Heart left ventricle (tissue), 16 donors: ENCODE measurements at regions not wholly inside any gene's neighbourhood (a gene's known extent, or its start where the extent isn't known, plus 50 kb on each side); places are given as distances from the start of the nearest gene placed in this dataset.

Source experiments
- ATAC-seq, 4 donors: fragments of 200-7000 bp; cut with Tn5 transposase; one replicate each; pipeline ENCODE4 v1.9.1; 2020 to 2022; ENCODE audit warnings: moderate library complexity in 4 of 4, mild to moderate bottlenecking in 3 of 4, moderate number of reproducible peaks in 1 of 4
- DNase-seq, 5 donors: peaks; one replicate each; pipeline ENCODE4 v3.0.0-alpha.2; 2020
- H3K27ac ChIP-seq, 12 donors: fragments of 200-600 bp; sonication (generic) in 4 of 12; one replicate each; pipeline versions ENCODE4 v1.5.0 to v1.8.0; 2016 to 2022; ENCODE audit warnings: mild to moderate bottlenecking in 2 of 12
- H3K27me3 ChIP-seq, 9 donors: fragments of 200-600 bp; sonication (generic) in 2 of 9; one replicate each; pipeline versions ENCODE4 v1.5.1 to v1.8.0; 2016 to 2022; ENCODE audit warnings: mild to moderate bottlenecking in 3 of 9
- H3K36me3 ChIP-seq, 9 donors: fragments of 200-600 bp; sonication (generic) in 2 of 9; one replicate each; pipeline versions ENCODE4 v1.5.0 to v1.8.0; 2018 to 2022; ENCODE audit warnings: mild to moderate bottlenecking in 2 of 9
- H3K4me1 ChIP-seq, 12 donors: fragments of 200-600 bp; sonication (generic) in 4 of 12; one replicate each; pipeline versions ENCODE4 v1.5.0 to v1.8.0; 2016 to 2022; ENCODE audit warnings: mild to moderate bottlenecking in 3 of 12
- H3K4me3 ChIP-seq, 12 donors: fragments of 200-600 bp; sonication (generic) in 4 of 12; one replicate each; pipeline versions ENCODE4 v1.5.0 to v1.8.0; 2017 to 2022; ENCODE audit warnings: mild to moderate bottlenecking in 9 of 12, moderate library complexity in 4 of 12
- H3K9me3 ChIP-seq, 12 donors: fragments of 200-600 bp; sonication (generic) in 4 of 12; one replicate each; pipeline versions ENCODE4 v1.5.0 to v1.8.0; 2016 to 2022; ENCODE audit warnings: mild to moderate bottlenecking in 1 of 12
- CTCF ChIP-seq, 12 donors: fragments of 200-600 bp; sonication (generic) in 4 of 12; IDR thresholded peaks; one replicate each; pipeline versions ENCODE4 v1.5.0 to v1.8.0; 2018 to 2022; ENCODE audit warnings: antibody characterized with exemption in 12 of 12, mild to moderate bottlenecking in 5 of 12
- POLR2A ChIP-seq, 2 donors: fragments of 450-650 bp; IDR thresholded peaks; one replicate each; pipeline ENCODE4 v1.6.1; 2017; ENCODE audit warnings: antibody characterized with exemption in 2 of 2, mild to moderate bottlenecking in 2 of 2, moderate library complexity in 2 of 2
- WGBS, 4 donors: extraction: QIAGEN DNeasy Blood & Tissue Kit in 2 of 4; methylation state at CpG; one replicate each; pipeline versions ENCODE4 v1.1.5 to v1.1.7; 2013 to 2018; 5-methylcytosine and 5-hydroxymethylcytosine counted together
- intact Hi-C, 10 donors: fragments of 100-400 bp; cut with DNase I; formaldehyde crosslinking; loops; one replicate each; pipeline versions ENCODE4 v1.11.1 to v1.14.2; 2022
- donor health status: ischemic (EF 13 %, LVEDD 7.1; RV severe dilation, severe dysfunction).
- donor health status: healthy with polysubstance abuse.
- donor health status: DM: no; HTN: yes; CAD: no.
- donor health status: DM: no; HTN: no; CAD: no.
- donor health status: ischemic (EF 25% LVEDD 6.9; RV normal size, moderate dysfunction).
- donor health status: ischemic (EF 25% LVEDD 5.7; RV mildly dilated, moderate dysfunction).
- donor health status: healthy.
- donor health status: DM: yes; HTN: yes; CAD: no.
- donor health status: ischemic (EF 35%, LVEDD 5.7; RV mildly dilated, moderate dysfunction).
- donor health status: nonischemic (EF 11% LVEDD 7.7; RV severe dilation, severe dysfunction).
- donor health status: DM: yes; HTN: yes; CAD: no.
- donor health status: PGD.
- donor health status: ischemic (EF 29% LVEDD 5.4; RV normal size, mild dysfunction).
- donor health status: nonischemic (EF 23%, LVEDD 6.1; RV moderate dilation, normal function).

DNA sequence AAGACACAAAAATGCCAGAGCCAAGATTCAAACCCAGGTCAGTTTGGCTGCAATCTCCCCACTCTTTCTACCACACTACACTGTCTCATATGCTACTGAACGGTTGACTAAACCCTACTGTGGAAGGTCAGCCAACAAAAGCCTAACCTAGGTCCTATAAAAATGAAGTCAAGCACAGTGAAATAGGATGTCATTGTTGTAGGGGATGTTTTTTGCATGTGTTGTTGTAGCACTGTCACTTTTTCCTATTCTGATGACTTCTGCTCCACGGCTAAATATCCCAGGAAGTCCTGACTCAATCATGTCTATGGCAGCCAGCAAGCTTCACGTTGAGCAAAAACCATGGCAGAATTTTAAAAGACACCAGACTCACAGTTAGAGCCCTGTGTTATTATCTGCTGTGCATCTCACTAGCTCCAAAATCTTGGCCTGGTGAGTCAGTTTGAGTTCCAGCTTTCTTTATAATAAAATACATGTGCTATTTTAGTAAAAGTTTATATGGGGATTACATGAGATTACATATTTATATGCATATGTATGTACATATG is 322.1 kb upstream of the NT5E start:
- DNase-seq (no peak), ATAC-seq (no peak)
- no peak overlapping the region for H3K4me3 ChIP-seq
- TF ChIP-seq CTCF (IDR thresholded peaks at IDR 0.05) (no peak), POLR2A (IDR thresholded peaks at IDR 0.05) (no peak)
- no peaks in the 10 kb centered on the region for H3K9me3 ChIP-seq
- no peaks in the 10 kb centered on the region for H3K4me1 ChIP-seq
- no peaks in the 10 kb centered on the region for H3K36me3 ChIP-seq
- WGBS, 4 donors = 41 to 54% (median 47%) methylated on average over 3 of the region's 3 CpGs
- intact Hi-C loops = no loop called here
- H3K27me3 ChIP-seq = peaks cover 0 to 4% (median 0%) of the 10 kb centered on the region in 9 donors
- no peak overlapping the region for H3K27ac ChIP-seq

GRCh38 chr6:85127168-85127498 is 322.8 kb upstream of the NT5E start:
- no peak overlapping the region for H3K4me3 ChIP-seq
- intact Hi-C loops = no loop called here
- WGBS, 4 donors = 44 to 62% (median 48%) methylated on average over 3 to 4 of the region's 4 CpGs
- peaks cover 0 to 4% (median 0%) of the 10 kb centered on the region in 9 donors for H3K27me3 ChIP-seq
- no peak for TF ChIP-seq CTCF (IDR thresholded peaks at IDR 0.05)
- H3K9me3 ChIP-seq = no peaks in the 10 kb centered on the region
- no peaks in the 10 kb centered on the region for H3K4me1 ChIP-seq
- DNase-seq (no peak), ATAC-seq (no peak)
- H3K36me3 ChIP-seq = no peaks in the 10 kb centered on the region
- no peak overlapping the region for H3K27ac ChIP-seq

GRCh38 chr6:85126485-85127167 is 323.3 kb upstream of the NT5E start:
- H3K4me3 ChIP-seq = no peak overlapping the region
- TF ChIP-seq POLR2A (IDR thresholded peaks at IDR 0.05) (no peak), CTCF (IDR thresholded peaks at IDR 0.05) (peak in 5 of 12 donors; percentile 11 to 43 (median 27))
- WGBS, 4 donors = 25 to 35% (median 29%) methylated on average over 10 to 11 of the region's 11 CpGs
- peaks cover 0 to 4% (median 0%) of the 10 kb centered on the region in 9 donors for H3K27me3 ChIP-seq
- ATAC-seq (peak in 2 of 4 donors; percentile 31 to 34), DNase-seq (peak in 3 of 5 donors; percentile 30 to 35 (median 34))
- intact Hi-C loops = no loop called here
- no peak overlapping the region for H3K27ac ChIP-seq
- no peaks in the 10 kb centered on the region for H3K36me3 ChIP-seq
- H3K9me3 ChIP-seq = no peaks in the 10 kb centered on the region
- H3K4me1 ChIP-seq = no peaks in the 10 kb centered on the region

- intact Hi-C loops = no loop called here
- TF ChIP-seq CTCF (IDR thresholded peaks at IDR 0.05) (no peak), POLR2A (IDR thresholded peaks at IDR 0.05) (no peak)
- Histone ChIP-seq H3K4me3 (no peak overlapping the region), H3K27ac (no peak overlapping the region), H3K4me1 (no peaks in the 10 kb centered on the region), H3K27me3 (peaks cover 0 to 4% (median 0%) of the 10 kb centered on the region in 9 donors), H3K36me3 (no peaks in the 10 kb centered on the region), H3K9me3 (no peaks in the 10 kb centered on the region)
- WGBS, 4 donors = 60 to 69% (median 63%) methylated on average over 3 of the region's 3 CpGs
- ATAC-seq = no peak
- DNase-seq = no peak
Observed at GRCh38 chr6:85125526-85125925, 324.4 kb upstream of the NT5E start.
